GM19239 (cell line): ENCODE measurements at regions not wholly inside any gene's neighbourhood (a gene's known extent, or its start where the extent isn't known, plus 50 kb on each side); places are given as distances from the start of the nearest gene placed in this dataset.

Source experiments
- DNase-seq: peaks from one replicate; pipeline ENCODE4 v3.0.0; 2011; ENCODE audit warnings: low spot score; ENCODE audit not compliant: insufficient read length
- FAIRE-seq: peaks from 2 replicates; lab custom pipeline; 2011; peaks lifted over from hg19 to GRCh38; lab: Jason Lieb, UNC

- FAIRE-seq (no peak), DNase-seq (no peak)
Measured at GRCh38 chr14:84591827-84592445, 938.0 kb upstream of the FLRT2 start.

GRCh38 chr14:84592770-84593169, 937.2 kb upstream of the FLRT2 start:
- no peak for FAIRE-seq

GRCh38 chr14:84610086-84610485, 919.9 kb upstream of the FLRT2 start:
- no peak for DNase-seq
- FAIRE-seq: no peak

More at GRCh38 chr14:84592770-84593169, 937.2 kb upstream of the FLRT2 start:
- no peak for DNase-seq

GRCh38 chr14:84622357-84622756, 907.6 kb upstream of the FLRT2 start:
- no peak for DNase-seq
- no peak for FAIRE-seq

GRCh38 chr14:84643446-84643845, 886.5 kb upstream of the FLRT2 start:
- DNase-seq (no peak), FAIRE-seq (no peak)

- DNase-seq (no peak), FAIRE-seq (no peak)
Measured at GRCh38 chr14:84646786-84647500, 883.0 kb upstream of the FLRT2 start.

- FAIRE-seq (no peak), DNase-seq (no peak)
Measured at GRCh38 chr14:84655014-84655413, 874.9 kb upstream of the FLRT2 start.

GRCh38 chr14:84657911-84658310, 872.0 kb upstream of the FLRT2 start:
- no peak for DNase-seq
- no peak for FAIRE-seq

- no peak for DNase-seq
- FAIRE-seq: no peak
Measured at GRCh38 chr14:84670796-84671195, 859.1 kb upstream of the FLRT2 start.

- DNase-seq (no peak), FAIRE-seq (no peak)
Measured at GRCh38 chr14:84671776-84672175, 858.2 kb upstream of the FLRT2 start.

- DNase-seq: no peak
- no peak for FAIRE-seq
Measured at GRCh38 chr14:84674636-84675035, 855.3 kb upstream of the FLRT2 start.

- DNase-seq (no peak), FAIRE-seq (no peak)
Measured at GRCh38 chr14:84686550-84686949, 843.4 kb upstream of the FLRT2 start.

- no peak for FAIRE-seq
- DNase-seq: no peak
Measured at GRCh38 chr14:84688297-84689025, 841.5 kb upstream of the FLRT2 start.

GRCh38 chr14:84694161-84694560, 835.8 kb upstream of the FLRT2 start:
- DNase-seq (no peak), FAIRE-seq (no peak)

- no peak for FAIRE-seq
- no peak for DNase-seq
Measured at GRCh38 chr14:84704601-84705000, 825.3 kb upstream of the FLRT2 start.

- FAIRE-seq (no peak), DNase-seq (no peak)
Measured at GRCh38 chr14:84707830-84708229, 822.1 kb upstream of the FLRT2 start.

GRCh38 chr14:84708865-84709264, 821.1 kb upstream of the FLRT2 start:
- no peak for FAIRE-seq
- no peak for DNase-seq

GRCh38 chr14:84726471-84726870, 803.5 kb upstream of the FLRT2 start:
- DNase-seq: no peak
- no peak for FAIRE-seq

GRCh38 chr14:84749191-84749955, 780.6 kb upstream of the FLRT2 start:
- FAIRE-seq (no peak), DNase-seq (no peak)

GRCh38 chr14:84750284-84750683, 779.7 kb upstream of the FLRT2 start:
- DNase-seq: no peak
- no peak for FAIRE-seq
